Left ventricle myocardium inferior (tissue), 1 donor: ENCODE measurements at regions not wholly inside any gene's neighbourhood (a gene's known extent, or its start where the extent isn't known, plus 50 kb on each side); places are given as distances from the start of the nearest gene placed in this dataset.
"Not testable (repeated sequence)": the region's sequence is repeated elsewhere in the genome, so short reads cannot be mapped to it uniquely, and the experiment has no call there.

Experiments
- DNase-seq: peaks from one replicate; pipeline ENCODE4 v3.0.0-alpha.2; 2020
- H3K27ac ChIP-seq: fragments of 200-600 bp; replicated peaks from 2 replicates; pipeline ENCODE4 v1.8.0; 2021
- H3K27me3 ChIP-seq: fragments of 200-600 bp; 2 replicates; pipeline ENCODE4 v1.8.0; 2021; ENCODE audit warnings: low read depth
- H3K36me3 ChIP-seq: fragments of 200-600 bp; 2 replicates; pipeline ENCODE4 v1.8.0; 2021
- H3K4me1 ChIP-seq: fragments of 200-600 bp; 2 replicates; pipeline ENCODE4 v1.8.0; 2021
- H3K4me3 ChIP-seq: fragments of 200-600 bp; 2 replicates; pipeline ENCODE4 v1.8.0; 2021; ENCODE audit warnings: mild to moderate bottlenecking, moderate library complexity
- H3K9me3 ChIP-seq: fragments of 200-600 bp; replicated peaks from 2 replicates; pipeline ENCODE4 v1.8.0; 2021
- intact Hi-C: fragments of 100-400 bp; cut with micrococcal nuclease; formaldehyde crosslinking; loops from one replicate; pipeline ENCODE4 v1.11.0; 2022
- TF ChIP-seq, protein P1 (sequence below): fragments of 200-600 bp; IDR thresholded peaks from 2 replicates; pipeline ENCODE4 v1.8.0; 2021; ENCODE audit warnings: antibody characterized with exemption, mild to moderate bottlenecking, borderline replicate concordance
- donor health status: DM: no; HTN: yes; CAD: no; lungs with severe emphysema.

DNA sequence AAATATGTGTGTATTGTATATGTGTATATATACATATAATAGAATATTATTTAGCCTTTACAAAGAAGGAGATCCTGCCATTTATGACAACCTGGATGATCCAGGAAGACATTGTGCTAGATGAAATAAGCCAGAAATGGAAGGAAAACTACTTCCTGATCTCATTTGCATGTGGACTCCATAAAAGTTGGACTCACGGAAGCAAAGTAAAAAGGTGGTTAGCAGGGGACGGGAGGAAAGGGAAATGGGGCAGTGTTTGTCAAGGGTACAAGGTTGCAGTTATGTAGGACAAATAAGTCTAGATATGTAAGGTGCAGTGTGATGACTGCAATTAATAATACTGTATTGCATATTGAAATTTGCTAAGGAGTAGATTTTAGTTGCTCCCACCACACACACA is 331.1 kb upstream of the FSTL5 start:
- intact Hi-C loops, result loop anchor here (5.0 to 10.0 kb wide), 2 partner anchors 837 to 1050 kb away; partner anchors contain the start of gene NPY1R

DNA sequence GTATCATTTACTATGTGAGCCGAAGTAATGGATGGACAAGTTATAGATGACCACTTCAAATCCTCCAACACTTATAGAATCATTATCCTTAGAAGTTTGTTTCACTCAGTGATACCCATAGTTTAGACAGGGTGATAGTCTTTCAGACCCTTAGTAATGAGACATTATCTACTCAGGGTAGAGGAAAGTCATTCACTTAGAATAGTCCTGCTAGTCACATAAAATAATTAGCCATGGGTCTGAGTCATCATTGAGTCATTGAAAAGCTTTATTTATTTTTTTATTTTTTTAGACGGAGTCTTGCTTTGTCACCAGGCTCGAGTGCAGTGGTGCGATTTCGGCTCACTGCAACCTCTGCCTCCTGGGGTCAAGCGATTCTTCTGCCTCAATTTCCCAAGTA is 321.7 kb upstream of the FSTL5 start:
- no peaks in the 10 kb centered on the region for H3K27me3 ChIP-seq
- H3K27ac ChIP-seq, result no peak overlapping the region
- DNase-seq, result no peak
- TF ChIP-seq, protein P1, sequence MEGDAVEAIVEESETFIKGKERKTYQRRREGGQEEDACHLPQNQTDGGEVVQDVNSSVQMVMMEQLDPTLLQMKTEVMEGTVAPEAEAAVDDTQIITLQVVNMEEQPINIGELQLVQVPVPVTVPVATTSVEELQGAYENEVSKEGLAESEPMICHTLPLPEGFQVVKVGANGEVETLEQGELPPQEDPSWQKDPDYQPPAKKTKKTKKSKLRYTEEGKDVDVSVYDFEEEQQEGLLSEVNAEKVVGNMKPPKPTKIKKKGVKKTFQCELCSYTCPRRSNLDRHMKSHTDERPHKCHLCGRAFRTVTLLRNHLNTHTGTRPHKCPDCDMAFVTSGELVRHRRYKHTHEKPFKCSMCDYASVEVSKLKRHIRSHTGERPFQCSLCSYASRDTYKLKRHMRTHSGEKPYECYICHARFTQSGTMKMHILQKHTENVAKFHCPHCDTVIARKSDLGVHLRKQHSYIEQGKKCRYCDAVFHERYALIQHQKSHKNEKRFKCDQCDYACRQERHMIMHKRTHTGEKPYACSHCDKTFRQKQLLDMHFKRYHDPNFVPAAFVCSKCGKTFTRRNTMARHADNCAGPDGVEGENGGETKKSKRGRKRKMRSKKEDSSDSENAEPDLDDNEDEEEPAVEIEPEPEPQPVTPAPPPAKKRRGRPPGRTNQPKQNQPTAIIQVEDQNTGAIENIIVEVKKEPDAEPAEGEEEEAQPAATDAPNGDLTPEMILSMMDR, result no peak
- H3K36me3 ChIP-seq, result no peaks in the 10 kb centered on the region
- no peak overlapping the region for H3K4me3 ChIP-seq
- H3K9me3 ChIP-seq, result no peaks in the 10 kb centered on the region
- intact Hi-C loops, result no loop called here
- H3K4me1 ChIP-seq, result no peaks in the 10 kb centered on the region

More for the DNA sequence above, 331.1 kb upstream of the FSTL5 start:
- no peak overlapping the region for H3K4me3 ChIP-seq
- no peaks in the 10 kb centered on the region for H3K27me3 ChIP-seq
- no peaks in the 10 kb centered on the region for H3K9me3 ChIP-seq
- H3K27ac ChIP-seq, result no peak overlapping the region
- TF ChIP-seq, protein P1, result no peak
- no peak for DNase-seq
- no peaks in the 10 kb centered on the region for H3K4me1 ChIP-seq
- no peaks in the 10 kb centered on the region for H3K36me3 ChIP-seq

DNA sequence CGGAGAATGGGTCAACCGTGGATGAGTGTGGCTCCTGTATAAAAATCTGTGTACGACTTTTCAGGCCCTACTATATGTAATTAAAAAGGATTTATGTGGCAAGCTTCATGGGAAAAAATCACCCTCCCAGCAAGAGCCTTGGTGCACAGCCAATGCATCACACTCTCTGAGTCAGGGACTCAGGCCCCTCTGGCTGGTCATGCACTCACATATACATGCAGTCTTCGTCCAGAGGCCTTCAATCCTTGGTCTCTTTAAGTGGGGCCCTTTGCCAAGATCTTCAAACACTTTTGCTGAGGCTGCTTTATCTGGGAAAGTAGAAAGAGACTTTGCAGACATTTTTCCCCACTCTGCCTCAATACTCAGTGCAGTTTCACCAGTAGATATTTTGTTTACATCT is 311.4 kb upstream of the FSTL5 start:
- TF ChIP-seq, protein P1, result no peak
- intact Hi-C loops, result no loop called here
- Histone ChIP-seq H3K4me3 (no peak overlapping the region), H3K9me3 (peaks cover 26% of the 10 kb centered on the region), H3K27ac (no peak overlapping the region), H3K36me3 (no peaks in the 10 kb centered on the region), H3K27me3 (no peaks in the 10 kb centered on the region), H3K4me1 (no peaks in the 10 kb centered on the region)
- DNase-seq, result no peak

DNA sequence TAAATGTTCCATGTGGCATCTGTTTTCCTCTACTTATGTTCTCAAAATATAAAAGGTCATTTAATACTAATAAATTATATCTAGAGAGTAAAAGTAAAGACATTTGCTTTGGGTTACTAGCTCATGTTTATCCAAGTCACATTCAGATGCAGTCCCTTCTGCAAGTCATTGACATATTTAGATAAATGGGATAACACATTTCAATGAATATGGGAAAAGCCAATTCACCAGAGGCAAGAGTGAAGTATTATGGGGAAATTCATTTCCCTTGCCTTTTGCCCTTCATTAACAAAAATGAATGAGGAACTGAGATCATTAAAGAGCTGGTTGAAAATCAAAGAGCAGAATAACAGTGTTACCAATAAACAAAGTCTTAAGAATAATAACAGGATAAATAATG is 306.2 kb upstream of the FSTL5 start:
- H3K27ac ChIP-seq, result no peak overlapping the region
- intact Hi-C loops, result no loop called here
- DNase-seq, result no peak
- TF ChIP-seq, protein P1, result no peak
- H3K27me3 ChIP-seq, result no peaks in the 10 kb centered on the region
- no peak overlapping the region for H3K4me3 ChIP-seq
- H3K4me1 ChIP-seq, result no peaks in the 10 kb centered on the region
- peaks cover 17% of the 10 kb centered on the region for H3K9me3 ChIP-seq
- no peaks in the 10 kb centered on the region for H3K36me3 ChIP-seq

DNA sequence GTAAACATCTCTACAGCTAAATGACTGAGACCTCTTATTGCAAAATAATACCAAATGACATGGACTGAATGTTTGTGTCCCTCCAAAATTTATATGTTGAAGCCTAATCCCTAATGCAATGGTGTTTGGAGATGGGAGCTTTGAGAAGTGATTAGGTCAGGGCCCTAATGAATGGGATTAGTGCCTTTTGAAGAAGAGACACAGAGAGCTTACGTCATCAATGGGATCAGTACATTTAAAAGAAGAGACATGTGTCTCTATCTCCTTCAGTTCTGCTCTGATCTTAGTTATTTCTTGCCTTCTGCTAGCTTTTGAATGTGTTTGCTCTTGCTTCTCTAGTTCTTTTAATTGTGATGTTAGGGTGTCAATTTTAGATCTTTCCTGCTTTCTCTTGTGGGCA is 301.6 kb upstream of the FSTL5 start:
- H3K27ac ChIP-seq, H3K4me1 ChIP-seq, H3K36me3 ChIP-seq, DNase-seq, intact Hi-C loops, H3K27me3 ChIP-seq, H3K4me3 ChIP-seq: not testable (repeated sequence)
- H3K9me3 ChIP-seq, result peaks cover 12% of the 10 kb centered on the region

DNA sequence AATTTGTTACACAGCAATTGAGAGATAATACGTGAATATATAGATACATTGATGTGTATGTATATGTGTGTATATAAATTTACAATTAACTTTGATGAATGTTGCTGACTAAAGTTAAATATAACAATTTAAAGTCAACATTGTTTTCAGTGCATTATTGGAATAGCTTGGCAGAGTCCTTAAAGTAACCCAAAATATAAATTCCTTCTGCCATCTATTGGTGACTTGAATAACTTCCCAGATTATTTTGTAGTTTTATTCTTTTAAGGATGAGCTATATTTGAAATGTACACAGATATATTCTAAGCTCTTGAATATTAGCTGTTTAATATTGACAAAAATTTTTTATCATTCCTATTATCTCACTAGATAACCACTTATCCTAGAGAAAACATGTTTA is 298.2 kb upstream of the FSTL5 start:
- intact Hi-C loops, result no loop called here
- TF ChIP-seq, protein P1, result peak; percentile 50
- Histone ChIP-seq H3K4me1 (no peaks in the 10 kb centered on the region), H3K9me3 (no peaks in the 10 kb centered on the region), H3K36me3 (no peaks in the 10 kb centered on the region), H3K27me3 (no peaks in the 10 kb centered on the region), H3K4me3 (no peak overlapping the region), H3K27ac (no peak overlapping the region)
- no peak for DNase-seq
